ENCODE measurements at regions not wholly inside any gene's neighbourhood (a gene's known extent, or its start where the extent isn't known, plus 50 kb on each side); places are given as distances from the start of the nearest gene placed in this dataset.

GRCh38 chr9:107587191-107587963 is 97.8 kb upstream of the KLF4 start:
- POLR2A ChIA-PET = no interaction called here
- H3K4me3 ChIP-seq (replicated peaks in 1 of 2; ENCODE audit: low read depth in 1 of 2, low read length in 2 of 2) = no peak overlapping the region
- no peak for DNase-seq (ENCODE audit: low read depth, low spot score)

More at GRCh38 chr9:107587191-107587963, 97.8 kb upstream of the KLF4 start:
- no peaks in the 10 kb centered on the region for H4K20me1 ChIP-seq (ENCODE audit: insufficient read depth)
- no peaks in the 10 kb centered on the region for H3K79me2 ChIP-seq (ENCODE audit: insufficient read depth, low read length)
- H3K27me3 ChIP-seq (ENCODE audit: insufficient read depth, low read length) = no peaks in the 10 kb centered on the region
- ChIA-PET CTCF (no interaction called here), RAD21 (ENCODE audit: low non-redundant PET in 1 of 2, low total read pairs in 2 of 2, uncharacterized antibody in 2 of 2, unreplicated experiment in 2 of 2) (no interaction called here)
- H2AFZ ChIP-seq (ENCODE audit: low read depth, low read length, poor library complexity, severe bottlenecking) = no peak overlapping the region
- H3K36me3 ChIP-seq (ENCODE audit: control insufficient read depth in 1 of 2, insufficient read depth in 2 of 2, low read length in 2 of 2) = no peaks in the 10 kb centered on the region
- peaks cover 3 to 11% of the 10 kb centered on the region in 2 experiments; a peak in 1 of 4 replicates for H3K4me1 ChIP-seq (ENCODE audit: control insufficient read depth in 1 of 2, insufficient read depth in 2 of 2, low read length in 2 of 2)
- no peak overlapping the region for H3K9ac ChIP-seq (ENCODE audit: low read length)
- intact Hi-C loops (cut with micrococcal nuclease) = no loop called here
- H3K9me2 ChIP-seq (ENCODE audit: insufficient read depth) = no peaks in the 10 kb centered on the region
- H3K9me3 ChIP-seq (ENCODE audit: control insufficient read depth in 1 of 2, insufficient read depth in 1 of 2, low read depth in 1 of 2, low read length in 2 of 2) = no peaks in the 10 kb centered on the region
- H3K4me2 ChIP-seq (ENCODE audit: low read length) = no peak overlapping the region
- ATAC-seq = no peak
- H3K27ac ChIP-seq (ENCODE audit: low read depth, low read length) = no peak overlapping the region
- TF ChIP-seq RAD21 (IDR thresholded peaks at IDR 0.05; ENCODE audit: low read depth) (no peak), EZH2 (IDR thresholded peaks at IDR 0.05) (no peak), EGR1 (IDR thresholded peaks at IDR 0.05; ENCODE audit: low read depth) (no peak), EZH2phosphoT487 (IDR thresholded peaks at IDR 0.05; ENCODE audit: borderline replicate concordance) (no peak), ZNF274 (IDR thresholded peaks at IDR 0.05; ENCODE audit: low read depth, low read length) (no peak), MAX (IDR thresholded peaks at IDR 0.05) (no peak), POLR2A (IDR thresholded peaks at IDR 0.05; ENCODE audit: borderline replicate concordance, extremely low read depth, insufficient read depth, insufficient read length) (no peak), REST (IDR thresholded peaks at IDR 0.05; ENCODE audit: low read depth) (no peak), SP1 (IDR thresholded peaks at IDR 0.05; ENCODE audit: low read depth) (no peak), POLR2AphosphoS5 (IDR thresholded peaks at IDR 0.05; ENCODE audit: low read depth, low read length) (no peak), ELF1 (IDR thresholded peaks at IDR 0.05; ENCODE audit: borderline replicate concordance, low read depth) (no peak), FOSL1 (IDR thresholded peaks at IDR 0.05; ENCODE audit: low read depth) (no peak), SRF (IDR thresholded peaks at IDR 0.05; ENCODE audit: low read depth) (no peak), YY1 (IDR thresholded peaks at IDR 0.05; ENCODE audit: extremely low read depth, insufficient replicate concordance, low read depth, low read length) (no peak), SIN3A (IDR thresholded peaks at IDR 0.05; ENCODE audit: low read depth) (no peak), CTCF (IDR thresholded peaks at IDR 0.05 in 2 of 3, conservative IDR thresholded peaks at IDR 0.05 in 1 of 3; ENCODE audit: borderline replicate concordance in 1 of 3, insufficient read depth in 1 of 3, low read depth in 2 of 3, low read length in 2 of 3) (no peak)
- no TSS peak for BruUV-seq (replicated peaks)

Measured in HCT116 (cell line).